A673 (cell line): ENCODE measurements at regions not wholly inside any gene's neighbourhood (a gene's known extent, or its start where the extent isn't known, plus 50 kb on each side); places are given as distances from the start of the nearest gene placed in this dataset.

Source experiments
- CTCF ChIP-seq: fragments of 300-800, 200-600 bp; sonication (generic); conservative IDR thresholded peaks from 2 replicates; pipeline ENCODE4 v1.5.1; 2017; ENCODE audit warnings: low read depth, mild to moderate bottlenecking, antibody characterized with exemption, low read length, moderate library complexity, mixed read lengths
- EZH2 ChIP-seq: fragments of 200-600 bp; sonication (generic); IDR thresholded peaks from 2 replicates; pipeline ENCODE4 v1.6.1; 2017; ENCODE audit warnings: borderline replicate concordance, low read depth, mild to moderate bottlenecking, mixed read lengths, antibody characterized with exemption, low read length; ENCODE audit not compliant: poor library complexity, severe bottlenecking

- TF ChIP-seq CTCF (no peak), EZH2 (no peak)
Measured at GRCh38 chr7:86058649-86059048, 585.1 kb upstream of the GRM3 start.
